Heart left ventricle (tissue), 16 donors: ENCODE measurements at regions not wholly inside any gene's neighbourhood (a gene's known extent, or its start where the extent isn't known, plus 50 kb on each side); places are given as distances from the start of the nearest gene placed in this dataset.

Source experiments
- ATAC-seq, 4 donors: fragments of 200-7000 bp; cut with Tn5 transposase; one replicate each; pipeline ENCODE4 v1.9.1; 2020 to 2022; ENCODE audit warnings: moderate library complexity in 4 of 4, mild to moderate bottlenecking in 3 of 4, moderate number of reproducible peaks in 1 of 4
- DNase-seq, 5 donors: peaks; one replicate each; pipeline ENCODE4 v3.0.0-alpha.2; 2020
- H3K27ac ChIP-seq, 12 donors: fragments of 200-600 bp; sonication (generic) in 4 of 12; one replicate each; pipeline versions ENCODE4 v1.5.0 to v1.8.0; 2016 to 2022; ENCODE audit warnings: mild to moderate bottlenecking in 2 of 12
- H3K27me3 ChIP-seq, 9 donors: fragments of 200-600 bp; sonication (generic) in 2 of 9; one replicate each; pipeline versions ENCODE4 v1.5.1 to v1.8.0; 2016 to 2022; ENCODE audit warnings: mild to moderate bottlenecking in 3 of 9
- H3K36me3 ChIP-seq, 9 donors: fragments of 200-600 bp; sonication (generic) in 2 of 9; one replicate each; pipeline versions ENCODE4 v1.5.0 to v1.8.0; 2018 to 2022; ENCODE audit warnings: mild to moderate bottlenecking in 2 of 9
- H3K4me1 ChIP-seq, 12 donors: fragments of 200-600 bp; sonication (generic) in 4 of 12; one replicate each; pipeline versions ENCODE4 v1.5.0 to v1.8.0; 2016 to 2022; ENCODE audit warnings: mild to moderate bottlenecking in 3 of 12
- H3K4me3 ChIP-seq, 12 donors: fragments of 200-600 bp; sonication (generic) in 4 of 12; one replicate each; pipeline versions ENCODE4 v1.5.0 to v1.8.0; 2017 to 2022; ENCODE audit warnings: mild to moderate bottlenecking in 9 of 12, moderate library complexity in 4 of 12
- H3K9me3 ChIP-seq, 12 donors: fragments of 200-600 bp; sonication (generic) in 4 of 12; one replicate each; pipeline versions ENCODE4 v1.5.0 to v1.8.0; 2016 to 2022; ENCODE audit warnings: mild to moderate bottlenecking in 1 of 12
- POLR2A ChIP-seq, 2 donors: fragments of 450-650 bp; IDR thresholded peaks; one replicate each; pipeline ENCODE4 v1.6.1; 2017; ENCODE audit warnings: antibody characterized with exemption in 2 of 2, mild to moderate bottlenecking in 2 of 2, moderate library complexity in 2 of 2
- WGBS, 4 donors: extraction: QIAGEN DNeasy Blood & Tissue Kit in 2 of 4; methylation state at CpG; one replicate each; pipeline versions ENCODE4 v1.1.5 to v1.1.7; 2013 to 2018; 5-methylcytosine and 5-hydroxymethylcytosine counted together
- intact Hi-C, 10 donors: fragments of 100-400 bp; cut with DNase I; formaldehyde crosslinking; loops; one replicate each; pipeline versions ENCODE4 v1.11.1 to v1.14.2; 2022
- TF ChIP-seq, protein P1 (sequence below), 12 donors: fragments of 200-600 bp; sonication (generic) in 4 of 12; IDR thresholded peaks; one replicate each; pipeline versions ENCODE4 v1.5.0 to v1.8.0; 2018 to 2022; ENCODE audit warnings: antibody characterized with exemption in 12 of 12, mild to moderate bottlenecking in 5 of 12
- donor health status: ischemic (EF 13 %, LVEDD 7.1; RV severe dilation, severe dysfunction).
- donor health status: healthy with polysubstance abuse.
- donor health status: DM: no; HTN: yes; CAD: no.
- donor health status: DM: no; HTN: no; CAD: no.
- donor health status: ischemic (EF 25% LVEDD 6.9; RV normal size, moderate dysfunction).
- donor health status: ischemic (EF 25% LVEDD 5.7; RV mildly dilated, moderate dysfunction).
- donor health status: healthy.
- donor health status: DM: yes; HTN: yes; CAD: no.
- donor health status: ischemic (EF 35%, LVEDD 5.7; RV mildly dilated, moderate dysfunction).
- donor health status: nonischemic (EF 11% LVEDD 7.7; RV severe dilation, severe dysfunction).
- donor health status: DM: yes; HTN: yes; CAD: no.
- donor health status: PGD.
- donor health status: ischemic (EF 29% LVEDD 5.4; RV normal size, mild dysfunction).
- donor health status: nonischemic (EF 23%, LVEDD 6.1; RV moderate dilation, normal function).

DNA sequence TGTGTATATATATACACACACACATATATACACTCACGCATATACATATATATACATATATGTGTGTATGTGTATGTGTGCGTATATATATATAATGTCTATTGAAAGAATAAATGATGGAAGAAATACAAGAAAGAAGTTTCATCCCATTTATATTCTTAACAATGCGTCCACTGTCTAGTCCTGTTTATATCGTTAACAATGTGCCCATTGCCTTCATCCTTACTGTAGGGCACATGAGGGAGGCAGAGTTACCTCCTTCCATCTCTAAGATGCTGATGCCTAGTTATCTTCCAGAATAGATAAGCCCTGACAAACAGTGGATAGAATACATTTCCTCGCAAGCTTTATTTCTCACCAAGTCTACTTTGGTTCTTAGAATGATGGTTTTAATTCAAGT, 389.8 kb upstream of the SEMA6A start:
- DNase-seq = no peak
- no peak for TF ChIP-seq POLR2A (IDR thresholded peaks at IDR 0.05)
- TF ChIP-seq, protein P1, sequence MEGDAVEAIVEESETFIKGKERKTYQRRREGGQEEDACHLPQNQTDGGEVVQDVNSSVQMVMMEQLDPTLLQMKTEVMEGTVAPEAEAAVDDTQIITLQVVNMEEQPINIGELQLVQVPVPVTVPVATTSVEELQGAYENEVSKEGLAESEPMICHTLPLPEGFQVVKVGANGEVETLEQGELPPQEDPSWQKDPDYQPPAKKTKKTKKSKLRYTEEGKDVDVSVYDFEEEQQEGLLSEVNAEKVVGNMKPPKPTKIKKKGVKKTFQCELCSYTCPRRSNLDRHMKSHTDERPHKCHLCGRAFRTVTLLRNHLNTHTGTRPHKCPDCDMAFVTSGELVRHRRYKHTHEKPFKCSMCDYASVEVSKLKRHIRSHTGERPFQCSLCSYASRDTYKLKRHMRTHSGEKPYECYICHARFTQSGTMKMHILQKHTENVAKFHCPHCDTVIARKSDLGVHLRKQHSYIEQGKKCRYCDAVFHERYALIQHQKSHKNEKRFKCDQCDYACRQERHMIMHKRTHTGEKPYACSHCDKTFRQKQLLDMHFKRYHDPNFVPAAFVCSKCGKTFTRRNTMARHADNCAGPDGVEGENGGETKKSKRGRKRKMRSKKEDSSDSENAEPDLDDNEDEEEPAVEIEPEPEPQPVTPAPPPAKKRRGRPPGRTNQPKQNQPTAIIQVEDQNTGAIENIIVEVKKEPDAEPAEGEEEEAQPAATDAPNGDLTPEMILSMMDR (IDR thresholded peaks at IDR 0.05) = no peak
- Histone ChIP-seq H3K4me1 (no peaks in the 10 kb centered on the region), H3K9me3 (no peaks in the 10 kb centered on the region), H3K36me3 (no peaks in the 10 kb centered on the region), H3K27ac (no peak overlapping the region), H3K27me3 (no peaks in the 10 kb centered on the region), H3K4me3 (no peak overlapping the region)
- intact Hi-C loops = no loop called here
- 92 to 95% (median 93%) methylated on average over 5 of the region's 5 CpGs for WGBS, 4 donors
- ATAC-seq = no peak

DNA sequence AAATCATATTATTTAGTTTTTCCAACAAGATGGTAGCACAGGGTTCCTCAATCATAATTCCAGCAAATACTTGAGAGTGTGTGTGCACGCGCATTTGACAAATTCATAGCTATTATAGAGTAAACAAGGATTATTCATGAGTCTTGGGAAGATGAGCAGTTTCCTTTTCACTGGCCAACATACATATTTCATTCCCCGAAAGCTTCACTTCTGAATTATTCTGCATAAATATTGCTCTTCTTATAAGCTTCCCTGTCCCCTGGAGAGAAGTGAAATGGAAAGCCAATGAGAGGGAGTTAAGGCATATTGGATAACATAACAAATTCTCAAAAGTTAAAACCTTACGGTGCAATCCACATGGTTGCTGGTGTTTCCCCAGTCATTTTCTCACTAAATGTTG, 386.4 kb upstream of the SEMA6A start:
- Histone ChIP-seq H3K4me1 (no peaks in the 10 kb centered on the region), H3K36me3 (no peaks in the 10 kb centered on the region), H3K27me3 (no peaks in the 10 kb centered on the region), H3K27ac (no peak overlapping the region), H3K4me3 (no peak overlapping the region), H3K9me3 (no peaks in the 10 kb centered on the region)
- DNase-seq (no peak), ATAC-seq (no peak)
- intact Hi-C loops = no loop called here
- TF ChIP-seq, protein P1 (IDR thresholded peaks at IDR 0.05) = no peak
- 91 to 97% (median 96%) methylated on average over 4 of the region's 4 CpGs for WGBS, 4 donors

DNA sequence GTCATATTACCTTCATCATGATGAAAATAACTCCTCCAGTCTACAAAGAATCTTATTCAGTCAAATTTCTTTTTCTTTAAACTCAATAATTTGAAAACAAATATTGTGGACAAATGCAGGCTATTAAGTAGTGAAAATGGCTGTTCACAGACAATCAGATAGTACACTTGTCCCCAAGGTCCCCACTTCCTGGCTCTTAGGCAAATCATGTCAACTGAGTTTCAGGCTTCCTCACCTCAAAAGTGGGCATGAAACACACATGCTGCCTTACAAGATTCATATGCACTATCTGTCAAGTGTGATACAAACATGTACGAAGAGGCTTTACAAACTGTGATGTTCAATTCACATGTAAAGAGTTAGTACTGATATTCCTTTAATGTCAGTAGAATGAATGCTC, 385.2 kb upstream of the SEMA6A start:
- 64 to 87% (median 82%) methylated on average over 1 of the region's 1 CpG for WGBS, 4 donors
- no peak for ATAC-seq
- Histone ChIP-seq H3K4me1 (no peaks in the 10 kb centered on the region), H3K4me3 (no peak overlapping the region), H3K27ac (no peak overlapping the region), H3K27me3 (no peaks in the 10 kb centered on the region), H3K36me3 (no peaks in the 10 kb centered on the region), H3K9me3 (no peaks in the 10 kb centered on the region)
- TF ChIP-seq, protein P1 (IDR thresholded peaks at IDR 0.05) = no peak
- no peak for TF ChIP-seq POLR2A (IDR thresholded peaks at IDR 0.05)
- DNase-seq = no peak
- intact Hi-C loops = no loop called here

DNA sequence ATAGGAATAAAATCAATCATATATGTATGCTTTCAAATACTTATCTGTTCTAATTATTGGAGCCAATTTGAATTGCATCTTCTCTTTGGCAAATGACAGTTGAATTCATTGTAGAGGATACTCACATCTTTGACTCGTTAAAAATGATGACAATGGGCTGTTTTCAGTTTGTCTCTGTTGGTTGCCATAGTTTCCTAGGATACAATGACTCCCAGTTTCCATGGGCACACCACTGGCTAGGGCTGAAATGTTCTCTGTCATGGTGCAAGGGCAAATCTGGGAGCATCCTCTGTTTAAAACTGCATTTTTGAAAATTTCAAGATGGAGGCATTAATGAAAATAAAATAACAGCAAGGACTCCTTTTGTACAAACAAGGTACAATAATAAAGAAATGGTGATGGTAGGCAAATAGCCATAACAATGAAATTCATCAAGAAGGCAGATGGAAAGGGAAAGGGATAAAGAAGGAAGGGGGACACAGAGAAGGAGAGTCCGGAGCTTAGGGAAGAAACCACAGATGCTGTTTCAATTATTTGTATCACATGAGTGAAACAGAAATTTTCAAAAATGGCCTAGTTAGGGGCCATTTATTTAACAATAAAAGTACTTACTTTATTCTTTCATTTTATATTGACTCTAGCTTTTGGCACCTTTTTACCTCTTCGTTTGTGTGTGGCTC, 378.8 kb upstream of the SEMA6A start:
- Histone ChIP-seq H3K4me3 (no peak overlapping the region), H3K27me3 (no peaks in the 10 kb centered on the region), H3K9me3 (peaks cover 0 to 4% (median 0%) of the 10 kb centered on the region in 12 donors), H3K36me3 (no peaks in the 10 kb centered on the region), H3K27ac (no peak overlapping the region), H3K4me1 (no peaks in the 10 kb centered on the region)
- ATAC-seq = no peak
- no peak for DNase-seq
- WGBS, 4 donors = 54 to 73% (median 65%) methylated on average over 3 of the region's 3 CpGs
- TF ChIP-seq, protein P1 (IDR thresholded peaks at IDR 0.05) = no peak
- TF ChIP-seq POLR2A (IDR thresholded peaks at IDR 0.05) = no peak
- intact Hi-C loops = no loop called here
